Tibial nerve (tissue), 4 donors: ENCODE measurements at regions not wholly inside any gene's neighbourhood (a gene's known extent, or its start where the extent isn't known, plus 50 kb on each side); places are given as distances from the start of the nearest gene placed in this dataset.

Experiments
- EP300 ChIP-seq, 2 donors: sonication (generic); formaldehyde crosslinking; IDR thresholded peaks; one replicate each; pipeline ENCODE4 v1.6.1; 2017; ENCODE audit warnings: antibody characterized with exemption in 2 of 2, mild to moderate bottlenecking in 1 of 2
- TF ChIP-seq, protein P1 (sequence below), 5 experiments: fragments of 200-600 bp in 3 of 5; fragments of 450-650 bp in 2 of 5; sonication (generic) in 3 of 5; IDR thresholded peaks; one replicate each; pipeline ENCODE4 v1.5.1; 2016 to 2019; ENCODE audit warnings: antibody characterized with exemption in 5 of 5, mild to moderate bottlenecking in 3 of 5, moderate library complexity in 2 of 5

DNA sequence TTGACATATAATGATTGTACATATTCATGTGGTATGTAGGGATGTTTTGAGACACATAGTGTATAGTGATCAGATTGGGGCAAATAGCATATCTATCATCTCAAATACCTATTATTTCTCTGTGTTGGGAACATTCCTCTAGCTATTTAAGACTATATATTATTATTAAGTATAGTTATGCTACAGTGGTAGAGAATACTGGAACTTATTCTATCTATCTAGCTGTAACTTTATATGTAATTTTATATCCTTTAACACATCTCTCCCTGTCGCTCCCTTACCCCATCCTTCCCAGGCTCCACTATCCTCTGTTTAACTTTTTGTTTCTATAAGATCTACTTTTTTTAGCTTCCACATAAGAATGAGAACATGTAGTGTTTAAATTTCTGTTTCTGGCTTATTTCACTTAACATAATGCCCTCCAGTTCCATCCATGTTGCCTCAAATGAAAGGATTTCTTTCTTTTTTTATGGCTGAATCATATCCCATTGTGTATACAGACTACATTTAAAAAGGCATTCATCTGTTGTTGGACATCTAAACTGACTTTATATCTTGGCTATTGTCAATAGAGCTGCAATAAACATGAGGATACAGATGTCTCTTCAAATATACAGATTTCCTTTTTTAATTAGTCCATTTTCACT, 102.1 kb upstream of the GZMB start:
- no peak for TF ChIP-seq EP300 (IDR thresholded peaks at IDR 0.05)
- TF ChIP-seq, protein P1, sequence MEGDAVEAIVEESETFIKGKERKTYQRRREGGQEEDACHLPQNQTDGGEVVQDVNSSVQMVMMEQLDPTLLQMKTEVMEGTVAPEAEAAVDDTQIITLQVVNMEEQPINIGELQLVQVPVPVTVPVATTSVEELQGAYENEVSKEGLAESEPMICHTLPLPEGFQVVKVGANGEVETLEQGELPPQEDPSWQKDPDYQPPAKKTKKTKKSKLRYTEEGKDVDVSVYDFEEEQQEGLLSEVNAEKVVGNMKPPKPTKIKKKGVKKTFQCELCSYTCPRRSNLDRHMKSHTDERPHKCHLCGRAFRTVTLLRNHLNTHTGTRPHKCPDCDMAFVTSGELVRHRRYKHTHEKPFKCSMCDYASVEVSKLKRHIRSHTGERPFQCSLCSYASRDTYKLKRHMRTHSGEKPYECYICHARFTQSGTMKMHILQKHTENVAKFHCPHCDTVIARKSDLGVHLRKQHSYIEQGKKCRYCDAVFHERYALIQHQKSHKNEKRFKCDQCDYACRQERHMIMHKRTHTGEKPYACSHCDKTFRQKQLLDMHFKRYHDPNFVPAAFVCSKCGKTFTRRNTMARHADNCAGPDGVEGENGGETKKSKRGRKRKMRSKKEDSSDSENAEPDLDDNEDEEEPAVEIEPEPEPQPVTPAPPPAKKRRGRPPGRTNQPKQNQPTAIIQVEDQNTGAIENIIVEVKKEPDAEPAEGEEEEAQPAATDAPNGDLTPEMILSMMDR (IDR thresholded peaks at IDR 0.05) = no peak
